ENCODE measurements at regions not wholly inside any gene's neighbourhood (a gene's known extent, or its start where the extent isn't known, plus 50 kb on each side); places are given as distances from the start of the nearest gene placed in this dataset.

GRCh38 chr5:57825031-57825686, 342.5 kb upstream of the ACTBL2 start:
- TF ChIP-seq CTCF (conservative IDR thresholded peaks at IDR 0.05 in 1 of 2, IDR thresholded peaks at IDR 0.05 in 1 of 2; ENCODE audit: extremely low read depth in 1 of 2, insufficient read depth in 1 of 2, low read depth in 1 of 2, low read length in 2 of 2) (no peak), EZH2 (IDR thresholded peaks at IDR 0.05; ENCODE audit: borderline replicate concordance, low read length) (no peak)
